GM19324 (cell line): ENCODE measurements at regions not wholly inside any gene's neighbourhood (a gene's known extent, or its start where the extent isn't known, plus 50 kb on each side); places are given as distances from the start of the nearest gene placed in this dataset.

ENCODE experiments used
- ATAC-seq: cut with Tn5 transposase; IDR thresholded peaks from one replicate; pipeline ENCODE4 v1.9.1; 2021; ENCODE audit warnings: mild to moderate bottlenecking, moderate library complexity; ENCODE audit not compliant: unreplicated experiment, low FRiP score

DNA sequence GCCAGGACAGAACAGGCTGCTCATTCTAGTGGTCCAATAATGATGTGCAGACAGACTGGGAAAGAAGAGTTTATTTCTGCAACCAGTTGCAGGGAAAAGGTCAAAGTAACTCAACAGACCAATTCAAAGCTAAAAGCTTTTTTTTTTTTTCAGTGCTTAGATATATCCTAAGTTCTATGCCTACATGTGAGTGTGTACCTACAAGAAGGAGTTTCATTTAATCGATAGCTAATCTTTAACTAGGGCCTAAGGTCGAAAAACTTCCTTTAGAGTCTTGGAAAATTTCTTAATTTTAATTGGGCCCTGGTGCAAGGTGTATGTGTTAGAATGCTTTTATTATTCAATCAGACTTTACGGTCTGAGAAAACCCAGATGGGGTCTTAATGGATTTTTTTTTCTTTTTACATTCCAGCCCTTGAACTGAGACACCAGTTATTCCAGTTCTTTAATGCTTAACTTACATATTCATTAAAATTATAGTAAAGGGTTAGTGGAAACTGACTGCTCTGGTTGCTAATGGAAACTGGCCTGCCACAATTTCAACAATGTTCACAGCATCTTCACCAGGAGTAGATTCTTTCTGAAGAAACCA lies 365.3 kb downstream of the MTRR start:
- ATAC-seq, result no peak

DNA sequence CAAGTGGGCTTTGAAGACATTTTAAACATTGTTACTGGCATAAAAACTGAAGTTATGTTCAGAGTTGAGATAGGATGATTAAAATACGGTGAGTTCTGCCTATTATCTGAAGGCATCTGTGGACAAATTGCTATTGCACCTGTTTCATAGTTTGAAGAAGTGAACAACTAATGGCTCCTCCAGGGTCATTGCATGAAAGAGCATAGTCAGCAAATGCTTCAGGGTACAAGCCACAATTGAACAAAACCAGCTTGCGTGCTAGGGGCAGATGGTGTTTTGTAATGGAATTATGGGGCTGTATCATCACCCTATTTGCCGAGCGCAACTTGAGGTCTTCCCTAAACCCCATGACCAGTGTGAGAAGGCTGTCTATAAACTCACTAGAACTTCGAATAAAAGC lies 369.1 kb downstream of the MTRR start:
- no peak for ATAC-seq

DNA sequence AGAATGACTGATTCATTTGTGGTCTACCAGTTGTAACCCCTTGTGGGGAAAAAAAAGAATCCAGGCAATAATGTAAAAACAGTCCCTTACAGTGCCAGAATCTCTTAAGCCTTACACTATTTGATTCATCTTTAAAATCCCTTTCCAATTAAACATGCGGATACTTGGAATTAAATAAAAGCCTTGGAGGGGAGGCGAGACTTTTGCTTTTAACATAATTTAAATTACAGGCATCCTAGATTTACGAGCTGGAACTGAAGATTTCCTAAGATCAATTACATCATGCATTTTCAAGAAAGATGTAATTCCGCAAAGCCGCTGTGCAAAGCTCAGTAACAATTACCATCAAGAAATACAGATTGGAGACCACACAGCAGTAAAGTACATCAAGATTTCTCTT lies 370.2 kb downstream of the MTRR start:
- no peak for ATAC-seq

DNA sequence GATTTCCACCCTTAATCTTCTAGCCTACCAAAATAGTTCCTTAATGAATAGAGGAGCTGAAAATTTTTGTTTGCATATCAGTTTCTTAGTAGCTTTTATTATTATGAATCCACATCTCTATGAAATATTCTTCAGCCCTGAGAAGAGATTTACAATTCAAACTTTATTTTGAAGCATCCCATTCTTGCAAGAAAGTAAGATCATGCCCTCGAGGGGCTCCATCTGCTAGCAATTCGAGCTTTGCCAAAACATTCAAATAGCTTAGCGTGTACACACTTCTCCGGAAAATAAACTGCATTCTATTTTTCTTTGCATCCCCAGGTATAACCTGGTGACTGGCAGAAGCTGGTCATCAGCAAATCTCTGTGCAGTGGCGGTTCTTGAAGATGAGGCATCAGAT lies 370.7 kb downstream of the MTRR start:
- no peak for ATAC-seq

DNA sequence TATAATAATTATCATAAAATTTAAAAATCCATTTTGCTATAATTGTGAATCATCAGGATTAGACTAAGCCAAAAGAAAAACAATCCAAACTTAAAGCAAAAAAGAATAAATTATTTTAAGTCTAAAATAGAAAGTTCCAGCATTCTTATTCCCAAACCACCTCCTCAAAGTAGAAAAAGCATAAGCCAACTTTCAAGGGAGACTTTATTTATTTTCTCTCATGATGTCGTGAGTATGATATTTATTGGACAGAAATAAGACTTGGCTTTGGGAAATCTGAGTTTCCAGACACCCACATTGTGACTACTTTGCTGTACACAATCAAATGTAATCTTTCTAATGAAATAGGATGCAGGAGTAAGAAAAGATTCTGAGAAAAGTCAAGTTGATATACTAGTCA lies 372.1 kb downstream of the MTRR start:
- ATAC-seq, result no peak

DNA sequence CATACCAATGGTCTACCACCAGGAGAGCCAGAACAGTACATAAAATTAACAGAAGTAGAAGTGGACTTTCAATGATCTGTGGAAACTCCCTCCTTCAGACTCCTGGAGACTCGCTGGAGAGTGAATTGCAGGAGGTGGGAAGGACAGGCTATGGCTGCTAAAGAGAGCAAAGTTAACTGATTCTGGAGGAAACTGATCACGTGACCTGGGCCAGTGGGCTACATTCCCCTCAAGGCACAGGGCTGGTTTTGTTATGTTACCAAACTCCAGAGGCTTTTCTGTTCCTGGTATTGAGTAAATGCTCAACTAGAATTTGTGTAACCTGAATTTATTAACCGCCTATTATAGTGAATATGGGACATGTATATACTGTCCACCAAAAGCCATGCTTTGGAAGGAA lies 372.6 kb downstream of the MTRR start:
- no peak for ATAC-seq

DNA sequence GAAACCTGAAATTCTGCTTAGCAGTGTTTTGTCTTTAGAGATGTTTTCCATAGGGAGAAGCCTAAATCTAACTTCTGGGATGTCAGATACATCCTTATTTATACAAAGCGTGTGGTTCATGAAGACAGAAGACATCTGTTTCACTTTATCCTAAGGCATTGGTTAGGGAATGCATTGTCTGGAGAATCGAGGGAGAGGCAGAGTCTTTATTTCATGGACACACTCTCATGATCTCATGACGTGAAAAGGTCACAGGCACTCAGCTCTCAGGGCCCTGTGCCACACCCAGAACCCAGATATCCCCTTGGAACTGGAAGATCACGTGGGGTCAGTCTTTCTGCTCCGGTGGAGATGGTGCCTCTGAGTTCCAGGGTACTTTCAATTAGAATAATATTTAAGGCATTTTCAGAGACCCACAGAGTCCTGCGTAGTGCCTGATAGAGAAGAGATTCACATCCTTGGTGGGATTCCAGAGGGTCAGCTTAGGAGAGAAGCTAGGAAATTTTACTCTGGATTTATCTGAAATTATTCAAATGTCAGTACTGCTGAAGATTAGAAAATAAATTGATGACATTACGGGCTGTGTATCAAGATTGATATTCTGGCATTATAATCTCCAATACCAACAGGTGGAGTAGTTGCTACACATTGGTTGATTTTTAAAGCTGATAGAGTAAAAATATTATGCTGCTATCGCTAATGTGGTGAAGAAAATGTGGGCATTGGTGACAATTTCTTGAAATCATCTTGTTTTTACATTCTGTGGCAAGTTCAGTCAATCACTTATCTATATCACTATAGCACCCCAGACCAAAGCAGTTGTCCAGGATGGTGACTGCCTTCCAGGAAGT lies 378.3 kb downstream of the MTRR start:
- no peak for ATAC-seq

DNA sequence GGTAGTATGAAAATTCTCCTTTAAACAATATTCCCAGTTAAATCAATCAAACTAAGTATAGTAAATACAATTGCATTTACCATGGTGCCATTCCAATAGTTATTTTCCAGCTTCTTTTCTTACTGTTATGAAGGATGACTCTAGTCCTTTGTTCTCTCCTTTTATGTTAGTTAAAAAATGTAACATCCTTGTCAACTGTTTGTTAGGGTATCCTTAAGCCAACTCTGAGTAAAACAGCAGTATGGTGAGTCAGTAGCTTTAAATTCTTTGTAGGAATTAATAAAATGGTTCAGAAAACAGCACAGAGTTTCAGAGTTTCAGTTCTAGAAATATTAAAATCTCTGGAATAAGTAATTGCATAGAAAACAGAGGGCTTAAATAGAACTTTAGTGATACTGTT lies 384.4 kb downstream of the MTRR start:
- ATAC-seq, result no peak

DNA sequence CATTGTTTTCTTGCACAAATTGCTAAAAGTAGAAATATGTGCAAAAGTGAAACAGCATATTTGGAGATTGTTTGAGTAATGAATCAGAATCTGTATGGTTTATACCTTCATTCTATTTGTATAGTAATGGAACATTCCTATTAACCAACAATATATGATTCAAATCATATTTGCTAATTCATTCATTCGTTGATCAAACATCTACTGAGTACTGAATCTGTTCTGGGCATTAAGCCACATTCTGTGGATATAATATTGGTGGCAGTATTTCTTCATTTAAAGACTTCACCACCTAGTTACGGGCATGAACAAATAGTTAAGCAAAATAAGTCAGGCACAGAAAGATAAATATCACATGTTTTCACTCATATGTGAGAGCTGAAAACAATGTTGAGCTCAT lies 385.7 kb downstream of the MTRR start:
- no peak for ATAC-seq

DNA sequence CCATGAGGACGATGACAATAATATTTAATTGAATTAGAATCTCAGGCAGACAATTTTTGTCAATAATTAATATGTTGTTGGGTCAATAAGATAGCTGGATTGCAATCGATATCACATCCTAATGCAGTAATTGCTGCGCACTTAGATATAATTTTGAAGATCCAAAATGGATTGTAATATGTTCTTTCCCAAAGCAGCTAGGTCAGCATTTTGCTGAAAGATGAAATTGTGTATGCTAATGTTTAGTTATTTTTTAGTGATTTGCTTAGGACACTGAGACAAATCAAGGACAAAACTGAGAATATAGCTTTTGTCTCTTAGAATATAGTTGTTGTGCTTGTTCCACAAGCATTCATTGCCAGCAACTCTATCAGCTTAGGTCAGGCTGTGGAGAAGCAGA lies 389.9 kb downstream of the MTRR start:
- no peak for ATAC-seq

DNA sequence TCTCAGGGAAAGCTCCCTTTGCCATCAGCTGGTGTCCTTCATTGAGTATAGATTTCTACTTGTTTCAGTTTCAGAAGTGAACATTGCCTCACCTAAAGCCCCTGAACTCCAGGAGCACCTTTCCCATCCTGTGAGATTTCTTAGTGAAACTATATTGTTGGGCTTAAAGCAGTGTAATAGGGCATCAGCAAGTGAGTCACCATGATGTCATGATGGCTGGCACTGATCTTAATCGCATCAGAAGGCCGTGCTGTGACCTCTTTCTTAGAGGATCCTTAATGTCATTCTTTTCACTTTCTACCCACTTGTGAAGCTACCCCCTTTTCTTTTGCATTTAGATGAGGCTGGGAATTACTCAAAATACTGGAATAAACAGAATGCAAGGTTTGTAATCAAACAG lies 401.3 kb downstream of the MTRR start:
- no peak for ATAC-seq

DNA sequence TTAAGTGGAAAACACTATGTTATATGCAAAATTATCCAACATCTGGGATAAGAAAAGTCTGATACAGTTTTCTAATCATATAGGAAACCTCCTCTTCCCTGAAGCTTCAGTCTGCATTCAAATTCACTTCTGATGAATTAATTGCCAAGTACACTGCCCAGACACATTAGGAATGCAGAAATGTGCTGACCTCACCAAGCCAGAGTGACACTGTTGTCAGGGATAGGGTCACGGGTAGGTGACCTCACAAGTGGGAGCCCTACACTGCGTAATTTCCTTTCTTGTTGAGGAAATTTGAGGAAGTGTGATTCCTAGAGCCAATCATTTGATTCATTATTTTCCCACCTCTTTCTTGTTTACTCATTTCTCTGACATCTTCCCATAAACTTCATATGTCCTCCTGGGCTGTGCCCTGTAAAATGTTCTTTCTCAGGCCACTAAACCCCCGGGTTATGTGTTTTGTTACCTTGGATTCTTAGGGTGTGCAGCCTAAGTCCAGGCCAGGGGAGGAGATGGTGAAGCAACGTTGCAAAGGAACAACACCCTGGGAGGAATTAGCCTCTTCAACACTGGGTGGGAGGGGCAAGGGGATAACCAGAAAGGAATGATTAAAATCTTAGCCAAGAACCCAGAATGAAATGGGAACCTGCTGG lies 411.9 kb downstream of the MTRR start:
- no peak for ATAC-seq

DNA sequence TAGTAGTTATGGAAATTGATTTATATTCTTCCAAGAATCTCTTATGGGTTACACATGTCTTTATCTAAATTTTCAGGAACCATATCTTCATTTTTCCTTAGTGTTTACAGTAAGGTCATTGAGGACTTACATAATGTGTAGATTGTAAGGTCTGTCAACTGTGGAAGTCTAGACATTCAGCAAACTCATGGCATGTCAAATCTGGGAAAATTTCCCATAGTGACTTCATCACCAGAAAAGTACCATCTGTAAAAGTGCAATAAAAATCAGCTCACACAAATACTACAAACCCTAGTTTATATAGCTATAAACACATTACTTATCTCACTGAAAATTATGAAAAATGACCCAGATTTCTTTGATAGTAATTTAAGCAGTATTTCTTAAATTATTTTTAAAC lies 419.4 kb downstream of the MTRR start:
- no peak for ATAC-seq

DNA sequence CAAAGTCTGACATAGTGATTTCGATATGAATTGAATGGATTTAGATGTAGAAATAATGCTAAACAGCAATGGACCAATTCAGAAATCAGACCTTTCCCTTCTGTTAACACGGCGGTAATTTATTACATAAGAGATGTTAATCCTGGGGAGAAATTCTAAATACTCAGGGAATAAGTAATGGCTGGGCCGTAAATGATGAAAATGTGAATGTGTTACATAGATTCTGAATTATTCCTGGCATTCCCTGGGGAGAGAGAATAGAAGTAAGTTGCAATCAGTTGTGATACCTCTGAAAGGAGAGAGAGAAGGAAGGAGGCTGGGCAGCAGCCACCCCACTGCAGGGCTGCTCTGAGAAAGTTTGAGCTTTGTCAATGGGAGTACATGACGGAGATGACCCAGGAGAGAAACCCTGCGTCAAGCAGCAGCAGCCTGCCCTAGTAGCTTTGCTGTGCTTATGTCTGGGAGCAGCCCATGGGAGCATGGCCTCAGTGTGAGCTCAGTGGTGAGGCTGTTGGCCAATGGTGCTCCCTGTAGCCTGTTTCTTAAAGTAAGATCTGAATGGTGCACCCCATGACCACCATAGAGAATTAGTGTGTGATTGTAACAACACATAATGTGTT lies 420.1 kb downstream of the MTRR start:
- ATAC-seq, result no peak

DNA sequence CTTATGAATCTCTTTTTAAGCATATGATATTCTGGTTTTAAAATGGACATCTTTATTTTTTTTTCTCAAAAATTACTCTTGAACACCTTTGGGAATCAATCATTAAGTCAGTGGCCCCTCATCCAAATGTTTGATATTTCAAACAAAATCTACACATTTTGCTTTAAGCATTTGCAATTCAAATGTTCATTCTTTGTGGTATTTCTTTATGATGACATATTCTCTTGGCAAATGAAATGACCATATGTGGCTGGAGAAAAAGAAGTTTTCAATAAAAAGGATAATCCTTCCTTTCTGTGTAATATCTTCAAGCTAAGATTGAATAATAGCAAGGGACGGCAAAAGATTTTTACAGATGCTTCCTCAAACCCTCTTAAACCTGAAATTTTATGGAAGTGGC lies 420.8 kb downstream of the MTRR start:
- ATAC-seq, result no peak

DNA sequence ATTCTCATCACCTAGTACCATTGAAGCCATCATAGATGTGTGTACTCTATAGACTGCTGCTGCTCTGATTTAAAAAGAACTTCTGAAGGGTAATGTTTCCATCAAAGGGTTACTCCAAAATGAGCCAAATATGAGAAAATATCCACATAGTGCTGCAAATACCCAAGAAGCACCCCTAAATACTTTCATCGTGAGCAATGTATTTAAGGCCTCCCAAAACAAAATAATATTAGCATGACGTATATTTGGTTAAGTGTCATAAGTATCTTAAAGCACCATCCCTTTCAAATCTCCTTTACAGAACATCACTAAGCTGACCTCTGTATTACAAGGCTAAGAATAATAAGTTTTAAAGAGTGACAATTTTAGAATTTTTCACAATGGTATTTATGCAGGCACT lies 421.8 kb downstream of the MTRR start:
- ATAC-seq, result no peak

DNA sequence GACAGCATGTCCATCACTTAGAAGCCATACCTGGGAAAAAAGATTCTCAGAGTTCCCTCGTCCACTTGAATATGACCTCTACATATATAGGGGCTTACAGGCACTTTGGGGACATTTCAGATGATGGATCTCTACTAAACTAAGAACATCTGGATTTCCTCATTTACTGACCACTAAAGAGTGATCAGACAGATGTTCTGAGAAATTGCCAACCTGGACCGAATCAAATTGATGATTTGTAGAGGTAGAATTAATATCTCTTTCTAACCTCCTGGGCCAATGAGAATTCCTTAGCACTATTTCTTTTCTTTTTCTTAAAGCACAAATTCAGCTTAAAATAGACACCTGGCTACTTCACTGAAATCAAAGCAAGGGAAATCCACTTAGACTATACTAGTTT lies 422.7 kb downstream of the MTRR start:
- no peak for ATAC-seq

DNA sequence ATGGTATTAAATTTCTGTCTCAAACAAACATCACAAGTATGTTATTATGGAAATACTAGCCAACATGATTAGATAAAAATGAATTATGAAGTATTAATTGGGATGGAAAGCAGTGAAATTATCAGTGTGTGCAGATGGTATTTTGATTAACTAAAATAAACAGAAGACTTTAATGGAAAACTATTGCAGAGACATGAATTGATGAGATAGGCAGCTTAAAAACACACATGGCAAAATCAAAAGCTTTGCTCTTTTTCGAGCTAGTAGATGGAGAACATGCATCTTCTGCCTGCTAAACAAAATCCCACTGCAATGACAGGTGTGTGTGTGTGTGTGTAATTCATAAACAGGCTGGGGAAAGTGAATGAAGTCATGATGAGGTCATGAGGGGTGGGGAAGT lies 426.2 kb downstream of the MTRR start:
- no peak for ATAC-seq

DNA sequence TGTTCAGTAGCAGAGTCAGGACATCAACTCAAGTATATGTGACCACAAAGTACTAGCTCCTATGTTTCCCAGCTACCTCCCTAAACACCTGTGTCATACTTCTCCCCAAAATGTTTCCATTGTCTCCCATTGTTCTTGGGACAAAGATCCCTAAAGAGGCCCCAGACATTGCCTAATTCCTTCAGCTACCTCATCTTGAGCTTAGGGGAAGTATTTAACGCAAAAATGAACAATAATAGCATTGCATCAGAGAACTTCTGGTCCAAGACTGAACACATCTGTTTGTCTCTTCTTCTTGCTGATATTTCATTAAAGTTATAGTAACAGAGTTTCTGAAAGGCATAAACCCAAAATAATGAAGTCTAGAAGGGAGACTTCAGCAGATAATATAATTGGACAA lies 430.8 kb downstream of the MTRR start:
- no peak for ATAC-seq

DNA sequence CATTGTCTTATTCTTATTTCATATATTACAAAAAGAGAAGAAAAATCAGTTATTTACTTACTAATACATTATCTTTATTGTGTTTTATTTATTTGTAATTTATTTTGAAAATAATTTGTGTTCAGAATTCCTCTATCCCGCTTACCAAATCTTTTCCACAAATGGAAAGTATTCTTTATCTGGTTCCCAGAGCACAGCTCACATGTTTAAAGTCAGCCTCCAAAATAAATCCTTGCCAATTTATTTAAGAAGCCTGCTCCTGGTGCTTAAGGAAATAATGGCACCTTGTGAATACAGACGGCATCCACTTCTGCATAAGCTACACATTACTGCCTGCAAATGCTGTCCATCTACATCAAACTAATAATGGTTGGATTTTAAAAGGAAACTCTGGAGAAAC lies 435.4 kb downstream of the MTRR start:
- ATAC-seq, result no peak

DNA sequence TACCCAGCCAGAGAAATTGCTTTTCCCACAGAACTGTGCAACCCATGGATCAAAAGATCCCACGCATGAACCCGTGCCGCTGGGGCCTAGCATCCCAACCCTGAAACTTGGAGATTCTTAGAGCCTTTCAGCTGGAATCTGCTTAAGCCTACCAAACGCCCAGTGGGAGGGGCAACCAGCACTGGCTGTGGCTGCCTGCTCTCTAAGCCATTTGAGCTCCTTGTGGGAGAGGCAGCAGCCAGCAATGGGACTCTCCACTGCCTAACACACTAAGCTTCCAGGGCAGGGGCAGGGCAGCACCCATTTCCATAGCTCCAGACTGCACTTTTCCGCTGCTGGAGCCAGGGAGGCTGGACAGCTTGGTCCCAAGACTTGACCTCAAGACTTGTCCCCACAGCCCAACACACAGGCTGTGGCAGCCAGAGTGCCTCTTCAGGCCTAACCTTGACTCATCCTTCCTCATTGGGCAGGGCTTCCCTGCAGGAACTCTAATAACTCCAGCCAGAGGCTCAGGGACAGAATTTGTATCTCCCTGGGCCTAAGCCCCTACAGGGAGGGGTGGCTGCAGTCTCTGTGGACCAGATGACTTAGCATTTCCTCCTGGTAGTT lies 437.4 kb downstream of the MTRR start:
- no peak for ATAC-seq
